Stomach (tissue), 4 donors: ENCODE measurements at regions not wholly inside any gene's neighbourhood (a gene's known extent, or its start where the extent isn't known, plus 50 kb on each side); places are given as distances from the start of the nearest gene placed in this dataset.

Source experiments
- CTCF ChIP-seq, 7 experiments: fragments of 450-650 bp in 4 of 7; fragments of 200-600 bp in 3 of 7; sonication (generic) in 3 of 7; IDR thresholded peaks; one replicate each; pipeline ENCODE4 v1.5.1; 2016 to 2019; ENCODE audit warnings: antibody characterized with exemption in 7 of 7, control low read depth in 2 of 7, mild to moderate bottlenecking in 1 of 7
- EP300 ChIP-seq: sonication (generic); formaldehyde crosslinking; IDR thresholded peaks from one replicate; pipeline ENCODE4 v1.6.1; 2017; ENCODE audit warnings: antibody characterized with exemption
- POLR2AphosphoS5 ChIP-seq, 3 donors: sonication (generic); formaldehyde crosslinking; IDR thresholded peaks; one replicate each; pipeline ENCODE4 v1.6.1; 2016; ENCODE audit warnings: antibody characterized with exemption in 3 of 3

GRCh38 chr18:22674272-22674671, 256.6 kb upstream of the CTAGE1 start:
- TF ChIP-seq EP300 (no peak), POLR2AphosphoS5 (IDR thresholded peaks at IDR 0.05) (peak in 1 of 3 donors; percentile 34), CTCF (IDR thresholded peaks at IDR 0.05) (no peak)
